ENCODE measurements at regions not wholly inside any gene's neighbourhood (a gene's known extent, or its start where the extent isn't known, plus 50 kb on each side); places are given as distances from the start of the nearest gene placed in this dataset.

DNA sequence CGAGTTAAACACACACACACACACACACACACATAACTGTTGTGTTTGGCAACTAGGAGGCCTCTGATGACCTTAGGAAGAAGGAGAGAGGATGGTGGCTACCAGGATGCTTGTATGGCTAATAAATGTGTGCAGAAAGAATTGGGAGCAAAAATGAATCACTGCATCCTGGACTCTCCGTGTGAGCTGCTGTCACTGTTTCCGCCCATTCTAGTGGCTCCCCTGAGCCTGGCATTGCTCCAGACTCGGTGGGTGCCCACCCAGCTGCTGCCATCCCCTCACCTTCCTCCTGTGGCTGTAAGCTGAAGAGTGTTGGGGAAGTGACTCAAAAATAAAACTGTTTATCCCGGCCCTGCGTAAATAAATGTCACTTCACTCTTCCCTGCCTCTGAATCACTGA, 149.5 kb upstream of the MINDY3 start:
- H2BK5ac ChIP-seq (ENCODE audit: low read depth, low read length), result no peak overlapping the region
- H2AK5ac ChIP-seq (ENCODE audit: low read depth, low read length), result no peak overlapping the region
- no peak overlapping the region for H3K4me3 ChIP-seq (ENCODE audit: extremely low read depth in 1 of 4, insufficient read depth in 2 of 4, low read depth in 3 of 4, low read length in 4 of 4)
- FAIRE-seq, result no peak
- H3K9me3 ChIP-seq (ENCODE audit: insufficient read depth in 2 of 2, low read depth in 1 of 2, low read length in 1 of 2), result peaks cover 0 to 2% of the 10 kb centered on the region in 2 experiments; a peak in 1 of 4 replicates
- H3K36me3 ChIP-seq (ENCODE audit: control insufficient read depth in 2 of 4, insufficient read depth in 4 of 4, low read length in 3 of 4), result no peaks in the 10 kb centered on the region
- no peak overlapping the region for H2BK12ac ChIP-seq (ENCODE audit: low read depth, low read length)
- DNase-seq (ENCODE audit: low read depth in 1 of 2, low spot score in 2 of 2), result no peak
- H3K23me2 ChIP-seq (ENCODE audit: low read depth, low read length), result no peaks in the 10 kb centered on the region; the same call in 1 of the 2 replicates
- no peak overlapping the region for H3K18ac ChIP-seq (ENCODE audit: extremely low read depth, low read length)
- no peak overlapping the region for H2BK15ac ChIP-seq (ENCODE audit: low read length)
- H2AFZ ChIP-seq (ENCODE audit: low read length), result no peak overlapping the region
- no peak overlapping the region for H2BK20ac ChIP-seq (ENCODE audit: low read length)
- H3K79me2 ChIP-seq (ENCODE audit: control insufficient read depth in 1 of 2, insufficient read depth in 2 of 2, low read length in 2 of 2), result no peaks in the 10 kb centered on the region
- H4K91ac ChIP-seq (replicated peaks; ENCODE audit: insufficient read length, low read length), result no peak overlapping the region
- H3K27me3 ChIP-seq (replicated peaks in 1 of 4; ENCODE audit: control insufficient read depth in 3 of 4, extremely low read depth in 1 of 4, insufficient read depth in 3 of 4, low read length in 3 of 4), result no peaks in the 10 kb centered on the region
- no peak overlapping the region for H3K27ac ChIP-seq (ENCODE audit: low read depth, low read length)
- no peaks in the 10 kb centered on the region for H4K20me1 ChIP-seq (replicated peaks in 1 of 2; ENCODE audit: control insufficient read depth in 1 of 2, insufficient read depth in 2 of 2, low read length in 2 of 2)
- H3K4me2 ChIP-seq (ENCODE audit: insufficient read depth in 1 of 2, low read depth in 2 of 2, low read length in 2 of 2), result no peak overlapping the region
- H2BK120ac ChIP-seq (replicated peaks; ENCODE audit: low read depth, low read length), result no peak overlapping the region
- H4K5ac ChIP-seq (ENCODE audit: insufficient read length, low read depth, low read length), result no peak overlapping the region
- ChIA-PET CTCF (ENCODE audit: partially characterized antibody) (no interaction called here), POLR2A (ENCODE audit: partially characterized antibody) (no interaction called here)
- no peak overlapping the region for H4K8ac ChIP-seq (ENCODE audit: extremely low read depth, insufficient read depth, low read length)
- no peaks in the 10 kb centered on the region for H3K79me1 ChIP-seq (ENCODE audit: low read depth, low read length)
- H3K9ac ChIP-seq (replicated peaks in 1 of 4; ENCODE audit: extremely low read depth in 1 of 4, low read depth in 3 of 4, low read length in 3 of 4), result no peak overlapping the region
- no peak overlapping the region for H3K14ac ChIP-seq (ENCODE audit: insufficient read length)
- WGBS, 2 experiments (ENCODE audit: extremely low coverage in 1 of 2, insufficient coverage in 1 of 2, insufficient read length in 1 of 2, insufficient replicate concordance in 2 of 2, low coverage in 1 of 2, low lambda C conversion rate in 2 of 2, missing lambda C conversion rate in 1 of 2), result 87% methylated on average over 6 of the region's 6 CpGs; no CpG with 5 or more reads in 1 of the 2 experiments
- H3K4ac ChIP-seq (replicated peaks; ENCODE audit: insufficient read length, low read depth, low read length), result no peak overlapping the region
- no peak overlapping the region for H3K56ac ChIP-seq (replicated peaks; ENCODE audit: insufficient read length, low read depth, low read length)
- no peak overlapping the region for H3K23ac ChIP-seq (ENCODE audit: insufficient read length)
- H3K4me1 ChIP-seq (replicated peaks in 1 of 4; ENCODE audit: control insufficient read depth in 3 of 4, insufficient read depth in 4 of 4, low read length in 3 of 4), result no peaks in the 10 kb centered on the region
- TF ChIP-seq, protein P1, sequence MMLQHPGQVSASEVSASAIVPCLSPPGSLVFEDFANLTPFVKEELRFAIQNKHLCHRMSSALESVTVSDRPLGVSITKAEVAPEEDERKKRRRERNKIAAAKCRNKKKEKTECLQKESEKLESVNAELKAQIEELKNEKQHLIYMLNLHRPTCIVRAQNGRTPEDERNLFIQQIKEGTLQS (IDR thresholded peaks at IDR 0.05; ENCODE audit: insufficient read depth, low read depth, low read length), result no peak
- TF ChIP-seq FOSL1 (IDR thresholded peaks at IDR 0.05; ENCODE audit: insufficient read depth, low read depth, low read length) (no peak), EZH2 (IDR thresholded peaks at IDR 0.05; ENCODE audit: low read depth, low read length, severe bottlenecking) (no peak), GABPA (IDR thresholded peaks at IDR 0.05; ENCODE audit: borderline replicate concordance, insufficient read depth, low read length) (no peak), PHF8 (conservative IDR thresholded peaks at IDR 0.05; ENCODE audit: low read depth, low read length) (no peak)
